SK-N-DZ (cell line): ENCODE measurements at regions not wholly inside any gene's neighbourhood (a gene's known extent, or its start where the extent isn't known, plus 50 kb on each side); places are given as distances from the start of the nearest gene placed in this dataset.
"Not testable (repeated sequence)": the region's sequence is repeated elsewhere in the genome, so short reads cannot be mapped to it uniquely, and the experiment has no call there.

ENCODE experiments used
- DNase-seq: peaks from one replicate; pipeline ENCODE4 v3.0.0-alpha.2; 2015; ENCODE audit warnings: low spot score

DNA sequence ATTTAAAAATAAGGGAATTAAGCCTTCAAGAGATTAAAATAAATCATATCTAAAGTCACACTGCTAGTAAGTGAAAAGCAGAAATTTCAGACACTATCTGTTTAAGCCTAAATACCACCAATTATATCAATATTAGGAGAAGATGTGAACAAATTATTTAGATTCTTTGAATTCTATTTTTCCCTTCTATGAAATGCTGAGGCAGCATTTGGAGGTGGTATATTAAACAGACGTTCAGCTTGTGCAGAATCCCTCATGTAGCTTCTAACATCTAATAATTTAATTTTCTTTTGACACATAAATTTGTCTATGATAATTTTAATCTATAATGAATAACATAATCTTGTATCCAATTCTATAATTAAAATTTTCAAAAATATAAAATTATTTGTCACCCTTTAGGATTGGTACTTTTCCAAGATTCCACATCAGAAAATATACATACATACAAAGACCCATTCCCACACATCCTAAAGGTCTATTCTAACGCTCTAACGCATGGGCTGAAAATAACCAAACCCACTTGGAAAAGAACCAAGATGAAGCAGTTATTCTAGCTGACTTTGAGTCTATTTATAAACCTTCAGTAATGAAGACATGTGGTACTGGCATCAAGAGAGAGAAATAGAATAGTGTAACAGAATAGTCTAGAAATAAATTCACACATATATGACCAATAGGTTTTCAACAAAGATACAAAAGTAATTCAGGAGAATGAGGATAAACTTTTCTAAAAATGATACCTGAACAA is 751.8 kb downstream of the GALC start:
- DNase-seq = no peak

DNA sequence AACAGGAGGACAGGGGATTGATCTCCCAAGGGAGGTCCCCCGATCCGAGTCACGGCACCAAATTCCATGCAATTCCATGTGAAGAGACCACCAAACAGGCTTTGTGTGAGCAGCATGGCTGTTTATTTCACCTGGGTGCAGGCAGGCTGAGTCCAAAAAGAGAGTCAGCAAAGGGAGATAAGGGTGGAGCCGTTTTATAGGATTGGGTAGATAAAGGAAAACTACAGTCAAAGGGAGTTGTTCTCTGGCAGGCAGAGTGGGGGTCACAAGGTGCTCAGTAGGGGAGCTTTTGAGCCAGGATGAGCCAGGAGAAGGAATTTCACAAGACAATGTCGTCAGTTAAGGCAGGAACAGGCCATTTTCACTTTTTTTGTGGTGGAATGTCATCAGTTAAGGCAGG is 752.7 kb downstream of the GALC start:
- not testable (repeated sequence) for DNase-seq

DNA sequence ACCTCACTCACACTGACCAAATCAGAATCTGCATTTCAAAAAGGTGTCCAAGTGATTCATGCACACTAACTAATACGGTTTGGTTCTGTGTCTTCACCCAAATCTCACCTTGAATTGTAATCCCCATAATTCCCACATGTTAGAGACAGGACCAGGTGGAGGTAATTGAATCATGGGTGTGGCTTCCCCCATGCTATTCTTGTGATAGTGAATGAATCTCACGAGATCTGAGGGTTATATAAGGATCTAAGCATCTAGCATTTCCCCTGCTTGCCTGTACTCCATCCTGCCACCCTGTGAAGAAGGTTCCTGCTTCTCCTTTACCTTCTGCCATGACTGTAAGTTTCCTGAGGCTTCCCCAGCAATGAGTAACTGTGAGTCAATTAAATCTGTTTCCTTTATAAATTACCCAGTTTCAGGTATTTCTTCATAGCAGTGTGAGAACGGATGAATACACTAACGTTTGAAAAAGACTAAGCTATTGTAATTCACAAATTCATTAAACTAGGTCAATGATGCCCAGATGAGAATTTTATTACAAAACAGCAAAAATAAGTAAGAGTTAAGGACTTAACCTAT is 759.1 kb downstream of the GALC start:
- DNase-seq = no peak

DNA sequence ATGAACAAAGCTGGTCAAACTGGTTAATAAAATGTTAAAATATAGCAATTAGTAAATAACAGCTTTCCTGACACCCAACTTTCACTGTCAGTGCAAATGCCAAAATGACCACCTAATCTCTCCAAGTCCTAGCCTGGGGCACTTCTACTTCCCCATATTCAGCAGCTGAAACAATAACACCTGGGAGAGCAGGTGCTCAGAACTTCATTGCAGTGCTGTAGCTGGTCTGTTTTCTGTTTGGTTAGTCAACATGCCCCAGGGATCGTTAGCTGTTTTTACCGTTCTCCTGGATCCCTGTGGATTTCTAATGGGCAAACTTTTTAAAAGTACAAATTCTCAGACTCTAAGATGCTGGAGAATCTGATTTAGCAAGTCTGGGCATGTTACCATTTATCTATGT is 759.7 kb downstream of the GALC start:
- DNase-seq = no peak

DNA sequence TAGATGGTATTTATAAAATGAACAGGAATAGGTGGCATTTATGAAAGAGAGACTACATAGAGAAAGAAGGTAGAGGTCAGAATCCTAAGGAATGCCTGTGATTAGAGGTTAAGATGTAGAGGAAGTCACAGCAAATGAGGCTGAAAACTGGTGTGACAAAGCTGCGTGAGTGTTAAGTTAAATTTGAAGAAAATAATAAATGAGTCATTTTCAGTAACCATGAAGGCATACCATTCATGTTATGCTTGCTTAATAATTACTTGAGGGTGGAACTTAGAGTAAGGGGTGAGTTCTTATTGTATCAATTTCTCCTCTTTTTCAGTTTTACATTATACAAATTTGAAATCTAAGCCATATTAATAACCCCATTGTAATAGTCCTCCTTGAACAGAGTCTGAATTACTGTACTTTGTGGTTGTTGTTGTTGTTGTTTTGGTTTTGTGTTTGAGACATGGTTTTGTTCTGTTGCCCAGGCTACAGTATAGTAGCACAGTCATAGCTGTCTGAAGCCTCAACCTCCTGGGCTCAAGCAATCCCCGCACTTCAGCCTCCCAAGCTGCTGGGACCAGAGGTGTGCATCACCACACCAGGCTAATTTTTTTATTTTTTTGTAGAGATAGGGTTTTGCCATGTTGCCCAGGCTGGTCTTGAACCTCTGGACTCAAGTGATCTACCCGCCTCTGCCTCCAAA is 761.5 kb downstream of the GALC start:
- DNase-seq = no peak

DNA sequence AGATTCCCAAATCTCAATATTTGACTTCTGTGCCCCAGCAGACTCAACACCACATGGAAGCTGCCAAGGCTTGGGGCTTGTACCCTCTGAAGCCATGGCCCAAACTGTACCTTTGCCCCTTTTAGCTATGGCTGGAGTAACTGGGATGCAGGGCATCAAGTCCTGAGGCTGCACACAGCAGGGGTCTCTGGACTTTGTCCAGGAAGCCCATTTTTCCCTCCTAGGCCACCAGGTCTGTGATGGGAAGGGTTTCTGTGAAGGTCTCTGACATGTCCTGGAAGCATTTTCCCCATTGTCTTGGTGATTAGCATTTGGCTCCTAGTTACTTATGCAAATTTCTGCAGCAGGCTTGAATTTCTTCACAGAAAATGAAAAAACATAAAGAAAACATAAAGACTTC is 762.3 kb downstream of the GALC start:
- no peak for DNase-seq

DNA sequence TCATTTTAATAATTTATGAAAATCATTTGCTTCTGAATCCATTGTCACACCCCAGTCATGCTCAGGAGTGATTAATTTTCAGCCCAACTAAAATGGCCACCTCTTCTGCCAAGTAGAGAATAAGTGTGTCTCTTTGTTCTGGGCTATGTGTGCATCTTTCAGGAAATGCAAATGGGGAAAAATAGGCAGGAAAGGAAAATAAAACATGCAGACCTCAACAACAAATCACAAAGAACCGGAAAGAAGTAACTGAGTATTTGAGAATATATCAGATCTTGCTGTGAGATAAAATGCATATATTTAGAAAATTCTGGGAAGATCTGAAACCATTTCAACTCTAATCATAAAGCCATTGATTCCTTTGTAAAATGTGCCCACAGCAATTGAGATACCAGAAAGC is 763.9 kb downstream of the GALC start:
- DNase-seq = no peak

DNA sequence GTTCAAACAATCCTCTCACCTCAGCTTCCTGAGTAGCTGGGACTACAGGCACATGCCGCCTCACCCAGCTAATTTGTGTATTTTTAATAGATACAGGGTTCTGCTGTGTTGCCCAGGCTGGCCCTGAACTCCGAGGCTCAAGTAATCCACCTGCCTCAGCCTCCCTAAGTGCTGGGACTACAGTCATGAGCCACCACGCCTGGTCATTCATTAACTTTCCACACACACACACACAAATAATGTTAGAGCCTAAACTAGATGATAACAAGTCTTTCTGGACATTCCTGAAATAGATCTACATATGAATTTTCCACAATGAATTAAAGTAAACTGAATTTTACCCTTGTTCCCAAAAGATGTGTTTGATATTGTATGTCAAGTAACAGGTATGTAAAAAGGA is 776.0 kb downstream of the GALC start:
- DNase-seq = no peak

DNA sequence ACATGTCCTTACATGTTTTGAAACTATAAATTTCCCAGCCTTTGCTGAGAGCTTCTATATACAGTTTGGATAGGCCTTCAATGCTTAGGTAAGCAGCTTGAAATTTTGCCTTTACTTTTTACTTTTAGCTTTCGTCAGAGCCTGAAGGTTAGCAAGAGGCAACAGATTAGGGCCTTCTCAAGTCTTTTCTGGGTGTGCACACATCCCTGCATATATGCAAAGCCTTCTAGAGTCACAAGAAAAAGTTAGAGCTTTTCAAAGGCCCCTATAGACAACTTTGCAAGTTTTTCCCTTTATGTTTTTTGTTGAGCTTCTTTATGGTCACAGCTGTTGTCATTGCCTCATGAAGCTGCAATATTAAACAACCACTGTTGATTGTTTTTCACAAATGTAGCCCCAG is 778.4 kb downstream of the GALC start:
- DNase-seq = no peak

DNA sequence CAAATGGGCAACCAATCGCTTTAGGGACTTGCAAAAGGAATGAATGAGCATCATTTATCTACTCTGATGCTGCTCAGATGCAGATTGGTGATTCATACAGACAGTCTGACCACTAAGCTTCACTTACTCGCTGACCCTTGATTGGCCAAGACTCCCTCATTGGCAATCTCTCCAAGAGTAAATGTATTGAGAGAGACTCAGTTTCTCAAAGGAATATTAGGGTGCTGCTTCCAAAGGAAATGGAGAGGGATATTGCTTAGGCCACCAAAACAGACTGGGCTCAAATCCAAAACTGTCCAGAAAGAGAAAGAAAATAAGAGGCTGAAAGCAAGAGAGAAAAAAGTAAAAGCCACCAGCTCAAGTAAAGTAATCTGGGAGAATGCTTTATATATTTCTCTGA is 785.2 kb downstream of the GALC start:
- DNase-seq = no peak

DNA sequence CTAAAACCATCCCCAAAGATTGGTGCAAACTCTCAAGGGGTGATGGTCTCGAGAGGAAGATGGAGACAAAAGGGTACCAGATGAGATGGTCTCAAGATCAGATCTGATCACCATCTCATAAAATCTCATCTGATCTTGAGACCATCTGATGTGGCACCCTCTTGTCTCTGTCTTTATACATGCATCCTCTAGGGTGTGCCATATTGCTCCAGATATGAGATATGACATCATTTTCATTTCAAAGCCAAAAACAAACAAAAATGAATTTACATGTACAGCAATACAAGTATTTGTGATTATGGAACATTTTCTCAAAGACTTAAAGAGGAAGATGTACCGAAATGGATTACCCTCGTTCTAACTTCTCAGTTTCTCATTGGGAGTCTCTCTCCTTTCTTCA is 787.2 kb downstream of the GALC start:
- DNase-seq = no peak

DNA sequence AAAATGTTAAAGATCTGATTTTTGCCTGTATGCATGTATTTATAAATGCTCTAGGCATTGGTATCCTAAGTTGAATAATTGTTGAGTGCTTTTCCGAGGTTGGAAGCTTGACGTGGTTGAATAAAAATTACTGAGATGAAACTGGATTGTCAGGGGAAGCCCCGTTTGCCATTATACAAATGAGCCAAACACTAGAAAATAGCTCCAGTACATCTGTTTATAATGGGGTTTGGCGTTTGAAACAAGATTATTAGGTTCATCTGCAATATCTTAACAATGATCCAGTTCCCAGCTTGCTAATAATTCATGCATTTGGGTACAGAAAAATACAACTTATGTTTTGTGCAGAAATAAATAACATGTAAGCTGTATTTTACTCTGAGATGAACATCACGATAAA is 789.6 kb downstream of the GALC start:
- no peak for DNase-seq

DNA sequence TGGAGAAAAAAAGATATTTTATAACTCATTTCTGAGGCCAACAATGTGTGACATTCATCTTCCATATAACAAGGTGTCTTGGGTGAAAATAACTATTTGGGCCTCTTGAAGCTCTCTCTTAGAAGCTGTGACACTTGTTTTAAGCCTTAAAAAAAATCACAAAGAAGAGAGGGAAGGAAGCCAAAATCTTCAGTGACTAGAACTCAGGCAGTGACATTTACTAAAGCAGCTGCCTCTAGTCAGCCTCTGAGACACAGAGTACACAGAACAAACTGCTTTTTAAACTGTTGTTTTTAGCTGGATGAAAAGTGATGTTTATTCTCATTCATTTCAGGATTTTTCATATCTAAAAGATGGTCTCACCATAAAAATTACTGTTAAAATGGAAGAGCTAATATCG is 793.6 kb downstream of the GALC start:
- DNase-seq = no peak

DNA sequence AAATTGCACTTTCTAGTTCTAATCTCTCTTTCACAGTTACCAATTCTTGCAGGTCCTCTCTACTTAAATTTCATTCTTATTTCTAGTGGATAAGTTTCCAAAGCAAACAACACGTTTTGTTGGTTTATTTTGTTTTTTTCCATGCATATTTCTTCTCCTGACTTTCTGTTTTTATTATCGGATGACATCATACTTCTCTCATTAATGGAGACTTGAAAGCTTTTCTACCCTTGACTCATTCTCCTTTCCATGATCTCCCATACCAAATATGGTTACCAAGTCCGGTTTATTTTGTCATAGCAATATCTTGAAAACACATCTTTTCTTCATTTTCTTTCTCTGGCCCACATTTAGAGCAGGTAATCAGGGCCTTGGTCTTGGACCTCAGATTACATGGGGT is 796.5 kb downstream of the GALC start:
- no peak for DNase-seq

DNA sequence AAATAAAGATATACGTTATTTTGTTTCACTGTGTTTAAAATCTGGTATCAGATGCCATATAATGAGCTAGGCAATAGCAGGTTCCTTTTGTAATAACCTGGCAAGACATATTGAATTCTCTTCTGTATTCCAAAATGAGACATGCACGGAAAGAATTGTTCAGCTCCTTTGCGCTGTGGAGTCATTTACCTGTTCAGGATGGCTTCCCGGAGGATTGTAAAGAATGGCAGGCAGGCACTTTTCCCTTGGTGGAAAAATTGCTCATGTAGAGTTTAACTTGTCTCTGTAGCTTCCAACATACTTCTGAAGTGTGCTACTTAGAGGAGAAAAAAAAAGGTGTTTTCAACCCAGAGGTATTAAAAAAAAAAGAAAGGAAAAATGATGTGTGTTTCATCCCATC is 805.2 kb downstream of the GALC start:
- no peak for DNase-seq

DNA sequence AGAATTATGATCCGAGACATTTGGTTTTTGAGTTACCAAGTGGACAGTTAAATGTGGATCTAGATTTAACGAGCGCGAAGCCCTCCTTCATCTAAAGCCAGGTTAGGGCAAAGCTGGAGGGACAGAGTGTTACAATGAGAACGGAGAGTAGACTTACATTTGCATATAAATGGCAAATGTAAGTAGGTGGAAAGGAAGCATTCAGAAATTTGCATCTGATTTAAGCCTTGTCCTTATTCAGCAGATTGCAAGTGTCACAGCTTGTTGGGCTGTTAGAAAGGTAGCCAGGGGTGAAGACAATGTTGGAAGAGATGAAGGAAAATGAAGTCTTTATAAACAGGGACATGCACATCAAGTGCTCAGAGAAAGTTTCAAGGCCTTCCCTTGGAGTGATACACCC is 806.2 kb downstream of the GALC start:
- DNase-seq = no peak

DNA sequence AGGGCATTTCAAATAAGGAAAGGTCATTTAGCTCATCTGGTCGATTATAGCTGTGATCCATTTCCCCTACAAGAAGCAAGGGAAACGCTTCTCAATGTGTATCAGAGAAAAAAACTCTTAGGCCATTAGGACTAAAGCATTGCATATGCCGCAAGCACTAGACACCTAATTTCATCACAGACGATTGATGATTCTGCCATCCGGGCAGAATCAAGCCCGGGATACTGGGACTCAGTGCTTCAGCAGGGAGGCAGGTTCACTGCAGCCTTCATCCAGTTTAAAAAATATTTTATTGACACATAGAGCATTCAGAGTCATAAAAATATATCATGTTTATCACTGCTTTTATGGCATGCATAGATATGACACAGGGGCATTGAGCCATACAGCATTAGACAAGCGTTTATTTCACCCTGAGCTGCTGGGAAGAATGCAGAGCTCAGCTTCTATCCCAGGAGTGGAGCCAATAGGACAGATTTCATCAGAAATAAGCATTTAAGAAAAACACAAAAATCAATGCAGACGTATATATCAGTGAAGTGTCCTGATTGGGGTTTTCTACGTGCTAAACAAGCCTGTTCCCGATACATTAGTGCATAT is 806.9 kb downstream of the GALC start:
- peak; percentile 3 for DNase-seq

DNA sequence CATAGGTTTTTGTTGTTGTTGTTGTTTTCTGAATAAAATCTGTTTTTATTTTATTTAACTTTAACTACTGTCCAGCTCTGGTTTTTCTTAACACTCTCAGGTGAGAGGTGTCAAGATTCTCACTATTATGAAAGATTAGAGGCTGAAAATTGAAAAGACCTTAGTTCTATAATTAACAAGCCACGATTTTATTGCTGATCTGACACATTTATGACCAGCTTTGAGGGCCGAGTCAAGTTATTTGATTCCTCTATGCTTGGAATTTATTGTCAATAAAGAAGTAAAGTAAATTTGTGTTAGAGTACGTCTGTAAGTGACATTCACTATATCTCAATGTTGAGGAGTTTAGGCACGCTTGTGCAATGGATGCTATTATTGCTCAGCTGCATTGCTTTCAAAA is 808.8 kb downstream of the GALC start:
- no peak for DNase-seq

DNA sequence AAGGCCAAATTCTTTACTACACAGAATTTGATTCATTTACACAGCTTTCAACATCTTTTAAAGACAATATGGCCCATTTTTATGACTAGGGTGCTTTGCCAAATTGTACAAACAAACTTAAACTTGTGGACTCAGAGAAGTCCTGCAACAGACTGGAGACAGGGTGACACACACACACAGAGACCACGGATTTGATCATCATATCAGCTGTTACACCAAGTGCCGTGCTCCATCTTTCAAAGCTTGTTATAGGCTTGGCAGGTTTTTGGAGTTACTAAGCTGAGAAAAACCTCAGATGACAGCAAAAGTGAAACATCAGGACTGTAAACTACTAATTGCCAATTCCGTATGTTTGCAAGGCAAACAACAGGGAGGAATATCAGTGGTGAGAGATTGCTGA is 811.7 kb downstream of the GALC start:
- no peak for DNase-seq

DNA sequence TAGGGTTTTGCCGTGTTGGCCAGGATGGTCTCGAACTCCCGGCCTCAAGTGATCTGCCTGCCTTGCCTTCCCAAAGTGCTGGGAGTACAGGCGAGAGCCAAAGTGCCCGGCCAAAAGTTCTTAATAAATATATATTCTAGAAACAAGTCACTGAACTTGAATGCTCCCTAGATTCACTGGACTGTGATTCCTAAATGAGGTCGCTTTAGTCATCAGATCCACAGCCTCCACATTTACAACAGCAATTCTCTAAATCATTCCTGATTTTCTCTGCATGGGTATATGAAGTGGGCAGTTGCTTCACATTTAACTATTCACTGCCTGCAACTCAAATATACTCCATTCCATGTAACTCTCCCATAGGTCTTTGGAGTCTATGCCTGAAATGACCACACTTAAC is 813.0 kb downstream of the GALC start:
- no peak for DNase-seq

DNA sequence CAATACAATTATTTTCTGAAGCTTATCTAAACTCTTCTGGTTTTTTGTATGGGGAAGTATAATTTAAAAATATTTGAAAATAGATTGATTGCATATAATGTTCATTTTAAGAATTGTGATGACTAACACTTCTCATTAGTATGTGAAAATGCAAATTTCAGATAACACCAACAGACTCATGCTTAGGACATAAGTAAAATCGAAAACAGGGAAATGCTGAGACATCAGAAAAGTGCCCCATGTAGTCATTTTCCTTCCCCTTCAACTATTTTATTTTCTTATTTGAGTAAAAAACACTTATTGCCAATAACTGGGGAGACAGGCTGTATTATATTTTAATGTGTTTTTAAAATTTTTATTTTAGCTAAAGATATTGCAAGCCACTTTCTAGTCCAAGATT is 814.7 kb downstream of the GALC start:
- no peak for DNase-seq

DNA sequence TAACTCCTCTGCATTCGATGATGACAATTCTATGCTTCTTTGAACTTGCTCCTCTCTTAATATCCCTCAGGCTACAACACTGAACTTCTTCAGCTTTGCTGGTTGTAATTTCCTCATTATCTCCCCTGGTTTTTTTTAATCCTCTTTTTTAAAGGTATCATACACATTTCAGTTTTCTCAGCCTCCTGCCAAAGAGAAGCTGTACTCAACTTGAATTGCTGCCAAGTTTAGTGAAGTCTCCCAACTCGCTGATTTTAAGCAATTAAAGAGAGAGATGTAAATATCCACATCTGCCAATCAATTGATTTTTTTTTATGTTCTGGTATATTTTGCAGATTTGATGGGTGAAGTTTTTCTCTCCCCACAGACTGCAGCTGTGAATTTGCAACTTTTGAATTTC is 817.8 kb downstream of the GALC start:
- no peak for DNase-seq

DNA sequence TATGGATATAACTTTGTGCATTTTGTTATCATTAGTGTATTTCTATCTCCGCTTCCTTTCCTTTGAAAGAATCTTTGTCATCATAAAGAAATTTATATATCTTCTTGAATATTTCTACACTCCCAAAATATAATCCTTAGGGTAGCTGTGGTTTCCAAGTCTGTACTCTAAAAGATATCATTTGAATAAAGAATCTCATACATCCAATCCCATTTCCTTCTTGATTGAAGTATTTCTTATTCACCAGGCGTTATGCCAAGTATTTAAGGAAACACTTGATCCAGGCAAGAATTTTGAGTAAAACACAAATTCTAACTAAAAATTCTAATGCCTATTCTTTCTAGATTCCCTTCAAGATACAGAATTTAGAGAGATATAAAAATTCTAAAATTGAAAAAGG is 821.8 kb downstream of the GALC start:
- DNase-seq = no peak
